Kidney (tissue), 13 donors: ENCODE measurements at regions not wholly inside any gene's neighbourhood (a gene's known extent, or its start where the extent isn't known, plus 50 kb on each side); places are given as distances from the start of the nearest gene placed in this dataset.

ENCODE experiments used
- DNase-seq, 5 donors: peaks; one replicate each; pipeline ENCODE4 v3.0.0-alpha.2; 2013 to 2020
- FAIRE-seq: peaks from 2 replicates; lab custom pipeline; 2012; peaks lifted over from hg19 to GRCh38; lab: Jason Lieb, UNC
- H3K27ac ChIP-seq, 2 donors: one replicate each; pipeline ENCODE4 v1.7.0; 2013; ENCODE audit warnings: low read depth in 2 of 2, low read length in 2 of 2, inconsistent platforms in 1 of 2
- H3K27me3 ChIP-seq: one replicate; pipeline ENCODE4 v1.7.1; 2013; ENCODE audit warnings: low read length, inconsistent platforms; ENCODE audit not compliant: control insufficient read depth, insufficient read depth
- H3K36me3 ChIP-seq, 3 donors: one replicate each; pipeline versions ENCODE4 v1.7.0 to v1.7.1; 2013; ENCODE audit warnings: low read length in 3 of 3, control low read depth in 1 of 3, inconsistent platforms in 1 of 3; ENCODE audit not compliant: insufficient read depth in 3 of 3, control insufficient read depth in 2 of 3
- H3K4me1 ChIP-seq, 3 donors: one replicate each; pipeline versions ENCODE4 v1.7.0 to v1.7.1; 2013; ENCODE audit warnings: low read length in 3 of 3, inconsistent platforms in 1 of 3, low read depth in 1 of 3; ENCODE audit not compliant: control insufficient read depth in 2 of 3, insufficient read depth in 2 of 3
- H3K4me3 ChIP-seq, 3 donors: one replicate each; pipeline versions ENCODE4 v1.7.0 to v1.8.1; 2013; ENCODE audit warnings: low read length in 3 of 3, control low read depth in 1 of 3, inconsistent platforms in 1 of 3
- H3K9ac ChIP-seq, 3 donors: one replicate each; pipeline versions ENCODE4 v1.7.0 to v1.7.1; 2013; ENCODE audit warnings: low read length in 3 of 3, control low read depth in 1 of 3, inconsistent platforms in 1 of 3
- H3K9me3 ChIP-seq, 3 donors: one replicate each; pipeline versions ENCODE4 v1.7.0 to v1.7.1; 2013; ENCODE audit warnings: low read length in 3 of 3, control low read depth in 1 of 3, inconsistent platforms in 1 of 3; ENCODE audit not compliant: control insufficient read depth in 2 of 3, insufficient read depth in 1 of 3
- intact Hi-C: fragments of 100-400 bp; cut with DNase I; formaldehyde crosslinking; loops from one replicate; pipeline ENCODE4 v1.11.1; 2022
- TF ChIP-seq, protein P1 (sequence below): IDR thresholded peaks from 3 replicates; pipeline ENCODE4 v1.5.1; 2012; ENCODE audit warnings: mild to moderate bottlenecking, moderate library complexity, borderline replicate concordance; ENCODE audit not compliant: insufficient read depth; ENCODE audit errors: extremely low read depth
- donor health status: control.
- donor health status: control.
- donor health status: control.
- donor health status: control.
- donor health status: control.
- donor health status: DM: yes; HTN: yes; CAD: no.
- donor health status: Normal renal cell carcinoma (clear cell type).

DNA sequence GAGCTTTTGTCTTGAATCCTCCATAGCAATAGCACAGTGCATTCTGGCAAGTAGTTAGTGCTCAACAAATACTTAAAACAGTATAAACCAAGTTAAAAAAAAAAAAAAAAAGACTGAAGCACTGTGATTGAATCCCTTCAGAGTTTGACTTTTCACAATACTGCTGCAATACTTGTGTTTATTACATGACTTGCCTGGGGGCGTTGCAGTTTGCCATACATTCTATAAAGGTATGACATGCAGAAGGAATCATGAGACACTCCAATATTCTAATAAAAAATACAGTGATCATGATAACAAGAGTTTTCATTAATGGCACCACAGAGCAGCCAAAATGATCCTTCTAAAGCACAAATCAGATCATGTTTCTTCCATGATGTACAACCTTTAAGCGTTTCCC, 205.0 kb upstream of the CDKN3 start:
- no peak overlapping the region for H3K27ac ChIP-seq
- H3K36me3 ChIP-seq: no peaks in the 10 kb centered on the region
- peaks cover 0 to 2% (median 0%) of the 10 kb centered on the region in 3 donors for H3K4me1 ChIP-seq
- H3K4me3 ChIP-seq: no peak overlapping the region
- H3K27me3 ChIP-seq: no peaks in the 10 kb centered on the region
- TF ChIP-seq, protein P1, sequence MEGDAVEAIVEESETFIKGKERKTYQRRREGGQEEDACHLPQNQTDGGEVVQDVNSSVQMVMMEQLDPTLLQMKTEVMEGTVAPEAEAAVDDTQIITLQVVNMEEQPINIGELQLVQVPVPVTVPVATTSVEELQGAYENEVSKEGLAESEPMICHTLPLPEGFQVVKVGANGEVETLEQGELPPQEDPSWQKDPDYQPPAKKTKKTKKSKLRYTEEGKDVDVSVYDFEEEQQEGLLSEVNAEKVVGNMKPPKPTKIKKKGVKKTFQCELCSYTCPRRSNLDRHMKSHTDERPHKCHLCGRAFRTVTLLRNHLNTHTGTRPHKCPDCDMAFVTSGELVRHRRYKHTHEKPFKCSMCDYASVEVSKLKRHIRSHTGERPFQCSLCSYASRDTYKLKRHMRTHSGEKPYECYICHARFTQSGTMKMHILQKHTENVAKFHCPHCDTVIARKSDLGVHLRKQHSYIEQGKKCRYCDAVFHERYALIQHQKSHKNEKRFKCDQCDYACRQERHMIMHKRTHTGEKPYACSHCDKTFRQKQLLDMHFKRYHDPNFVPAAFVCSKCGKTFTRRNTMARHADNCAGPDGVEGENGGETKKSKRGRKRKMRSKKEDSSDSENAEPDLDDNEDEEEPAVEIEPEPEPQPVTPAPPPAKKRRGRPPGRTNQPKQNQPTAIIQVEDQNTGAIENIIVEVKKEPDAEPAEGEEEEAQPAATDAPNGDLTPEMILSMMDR: no peak
- no peaks in the 10 kb centered on the region for H3K9me3 ChIP-seq
- intact Hi-C loops: no loop called here
- H3K9ac ChIP-seq: no peak overlapping the region
- DNase-seq: no peak
- no peak for FAIRE-seq

DNA sequence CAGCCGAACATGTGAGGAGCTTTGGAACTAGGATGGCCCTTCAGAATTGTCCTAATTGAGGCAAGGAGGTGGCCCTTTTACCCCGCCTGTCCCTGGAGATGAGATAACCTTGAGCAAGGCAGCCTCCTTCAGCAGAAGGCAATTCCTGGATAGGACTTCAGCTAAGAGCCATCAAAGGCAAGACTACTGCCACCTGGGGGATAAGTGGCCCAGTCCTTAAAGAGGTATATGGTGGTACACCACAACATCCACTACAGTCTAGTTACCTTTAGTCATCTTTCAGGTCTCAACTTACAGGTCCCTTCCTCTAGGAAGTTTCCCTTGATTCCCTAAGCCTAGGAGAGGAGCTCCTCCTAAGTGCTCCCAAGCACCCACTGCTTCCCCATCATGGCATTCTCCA, 204.2 kb upstream of the CDKN3 start:
- DNase-seq: no peak
- no peak for FAIRE-seq
- no peaks in the 10 kb centered on the region for H3K9me3 ChIP-seq

DNA sequence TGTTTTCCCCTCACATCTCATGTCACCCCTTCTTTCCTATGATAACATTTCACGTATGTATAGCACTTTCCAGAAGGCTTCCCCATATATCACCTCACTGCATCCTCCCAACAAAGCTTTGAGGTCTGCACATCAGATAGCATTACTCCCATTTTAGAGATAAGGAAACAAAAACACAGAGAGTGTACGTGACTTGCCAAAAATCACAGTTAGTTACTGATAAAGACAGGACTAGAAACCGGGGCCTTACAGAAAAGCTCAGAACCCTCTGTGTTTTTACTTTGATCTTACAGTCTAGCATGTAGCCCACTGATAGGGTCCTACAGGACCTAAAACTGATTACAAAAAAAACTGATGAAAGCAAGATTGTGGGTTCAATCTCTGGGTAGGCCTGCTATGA, 202.9 kb upstream of the CDKN3 start:
- Histone ChIP-seq H3K4me1 (peaks cover 0 to 2% (median 0%) of the 10 kb centered on the region in 3 donors), H3K36me3 (no peaks in the 10 kb centered on the region), H3K4me3 (no peak overlapping the region), H3K9ac (no peak overlapping the region), H3K9me3 (no peaks in the 10 kb centered on the region), H3K27ac (no peak overlapping the region), H3K27me3 (no peaks in the 10 kb centered on the region)
- TF ChIP-seq, protein P1: no peak
- no peak for FAIRE-seq
- no peak for DNase-seq
- intact Hi-C loops: no loop called here

More for the DNA sequence above, 204.2 kb upstream of the CDKN3 start:
- Histone ChIP-seq H3K27me3 (no peaks in the 10 kb centered on the region), H3K4me3 (no peak overlapping the region), H3K27ac (no peak overlapping the region), H3K9ac (no peak overlapping the region), H3K36me3 (no peaks in the 10 kb centered on the region), H3K4me1 (peaks cover 0 to 2% (median 0%) of the 10 kb centered on the region in 3 donors)
- TF ChIP-seq, protein P1: no peak
- intact Hi-C loops: no loop called here

GRCh38 chr14:54194501-54194900, 202.3 kb upstream of the CDKN3 start:
- Histone ChIP-seq H3K27ac (no peak overlapping the region), H3K9me3 (no peaks in the 10 kb centered on the region), H3K27me3 (no peaks in the 10 kb centered on the region), H3K4me3 (no peak overlapping the region), H3K9ac (no peak overlapping the region), H3K4me1 (peaks cover 0 to 2% (median 0%) of the 10 kb centered on the region in 3 donors), H3K36me3 (no peaks in the 10 kb centered on the region)
- no peak for DNase-seq
- intact Hi-C loops: no loop called here
- TF ChIP-seq, protein P1: no peak
- FAIRE-seq: no peak
